ENCODE measurements at regions not wholly inside any gene's neighbourhood (a gene's known extent, or its start where the extent isn't known, plus 50 kb on each side); places are given as distances from the start of the nearest gene placed in this dataset.

- TF ChIP-seq, protein P1, sequence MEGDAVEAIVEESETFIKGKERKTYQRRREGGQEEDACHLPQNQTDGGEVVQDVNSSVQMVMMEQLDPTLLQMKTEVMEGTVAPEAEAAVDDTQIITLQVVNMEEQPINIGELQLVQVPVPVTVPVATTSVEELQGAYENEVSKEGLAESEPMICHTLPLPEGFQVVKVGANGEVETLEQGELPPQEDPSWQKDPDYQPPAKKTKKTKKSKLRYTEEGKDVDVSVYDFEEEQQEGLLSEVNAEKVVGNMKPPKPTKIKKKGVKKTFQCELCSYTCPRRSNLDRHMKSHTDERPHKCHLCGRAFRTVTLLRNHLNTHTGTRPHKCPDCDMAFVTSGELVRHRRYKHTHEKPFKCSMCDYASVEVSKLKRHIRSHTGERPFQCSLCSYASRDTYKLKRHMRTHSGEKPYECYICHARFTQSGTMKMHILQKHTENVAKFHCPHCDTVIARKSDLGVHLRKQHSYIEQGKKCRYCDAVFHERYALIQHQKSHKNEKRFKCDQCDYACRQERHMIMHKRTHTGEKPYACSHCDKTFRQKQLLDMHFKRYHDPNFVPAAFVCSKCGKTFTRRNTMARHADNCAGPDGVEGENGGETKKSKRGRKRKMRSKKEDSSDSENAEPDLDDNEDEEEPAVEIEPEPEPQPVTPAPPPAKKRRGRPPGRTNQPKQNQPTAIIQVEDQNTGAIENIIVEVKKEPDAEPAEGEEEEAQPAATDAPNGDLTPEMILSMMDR (IDR thresholded peaks at IDR 0.05; ENCODE audit: low read depth, low read length, poor library complexity, severe bottlenecking): no peak
- no peak for TF ChIP-seq EZH2phosphoT487 (IDR thresholded peaks at IDR 0.05; ENCODE audit: borderline replicate concordance, low read length)
Measured at GRCh38 chr22:48567213-48567975, 1260.3 kb downstream of the BRD1 start.
